ENCODE measurements at regions not wholly inside any gene's neighbourhood (a gene's known extent, or its start where the extent isn't known, plus 50 kb on each side); places are given as distances from the start of the nearest gene placed in this dataset.

DNA sequence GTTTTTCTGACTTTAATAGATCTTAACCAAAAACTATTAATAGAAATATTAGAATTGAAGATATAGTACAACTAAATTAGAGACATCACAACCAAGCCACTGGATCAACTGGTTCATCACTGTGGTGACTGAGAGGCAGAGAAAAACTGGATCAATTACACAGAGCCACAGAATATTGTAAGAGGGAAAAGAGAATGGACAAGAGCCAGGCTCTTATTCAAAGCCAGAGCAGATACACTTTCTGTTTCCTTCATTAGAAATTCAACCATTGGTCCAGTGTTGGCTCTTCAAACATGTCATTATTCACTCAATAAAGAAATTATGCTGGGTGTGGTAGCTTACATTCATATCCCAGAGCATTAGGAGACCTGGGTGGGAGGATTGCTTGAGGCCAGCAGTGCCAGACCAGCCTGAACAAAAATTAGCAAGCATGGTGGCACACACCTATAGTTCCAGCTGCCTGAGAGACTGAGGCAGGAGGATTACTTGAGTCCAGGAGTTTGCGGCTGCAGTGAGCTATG is 295.1 kb downstream of the NEBL start:
- TF ChIP-seq SMC3 (IDR thresholded peaks at IDR 0.05; ENCODE audit: low read length): no peak
- no peak for TF ChIP-seq CTCF (CRISPR knock-in tag; IDR thresholded peaks at IDR 0.05)

Measured in HepG2 (cell line).